Fibroblast of pulmonary artery (primary cell): ENCODE measurements at regions not wholly inside any gene's neighbourhood (a gene's known extent, or its start where the extent isn't known, plus 50 kb on each side); places are given as distances from the start of the nearest gene placed in this dataset.
A peak's percentile ranks its signal among the peaks of the same experiment; 100 is the strongest.

ENCODE experiments used
- DNase-seq: peaks from one replicate; pipeline ENCODE4 v3.0.0-alpha.2; 2010; ENCODE audit warnings: low read depth
- H3K4me3 ChIP-seq: replicated peaks from 2 replicates; pipeline ENCODE4 v1.5.1; 2011; ENCODE audit warnings: low read depth, mild to moderate bottlenecking, control low read depth, low read length, moderate library complexity
- CTCF ChIP-seq: IDR thresholded peaks from 2 replicates; pipeline ENCODE4 v1.5.1; 2011; ENCODE audit warnings: mild to moderate bottlenecking, control low read depth, low read length, inconsistent platforms; ENCODE audit errors: missing control alignments

GRCh38 chr4:152175586-152175985 is 360.3 kb downstream of the FBXW7 start:
- no peak for TF ChIP-seq CTCF
- H3K4me3 ChIP-seq, result no peak overlapping the region
- DNase-seq, result no peak

- TF ChIP-seq CTCF, result no peak
- DNase-seq, result no peak
- H3K4me3 ChIP-seq, result no peak overlapping the region
These were observed 363.7 kb downstream of the FBXW7 start for GRCh38 chr4:152172146-152172545.

- no peak for TF ChIP-seq CTCF
- DNase-seq, result no peak
- H3K4me3 ChIP-seq, result no peak overlapping the region
These were observed 364.3 kb downstream of the FBXW7 start for GRCh38 chr4:152171556-152171955.

- DNase-seq, result no peak
- no peak for TF ChIP-seq CTCF
These were observed 366.2 kb downstream of the FBXW7 start for GRCh38 chr4:152169683-152170082.

GRCh38 chr4:152168987-152169616 is 366.8 kb downstream of the FBXW7 start:
- H3K4me3 ChIP-seq, result no peak overlapping the region
- TF ChIP-seq CTCF, result no peak
- DNase-seq, result no peak

More at GRCh38 chr4:152169683-152170082, 366.2 kb downstream of the FBXW7 start:
- H3K4me3 ChIP-seq, result no peak overlapping the region

- no peak overlapping the region for H3K4me3 ChIP-seq
- DNase-seq, result peak; percentile 18
- TF ChIP-seq CTCF, result no peak
These were observed 369.3 kb downstream of the FBXW7 start for GRCh38 chr4:152166567-152166966.

GRCh38 chr4:152165846-152166245 is 370.0 kb downstream of the FBXW7 start:
- no peak for TF ChIP-seq CTCF
- DNase-seq, result no peak

More at GRCh38 chr4:152165846-152166245, 370.0 kb downstream of the FBXW7 start:
- H3K4me3 ChIP-seq, result no peak overlapping the region
